ENCODE measurements at regions not wholly inside any gene's neighbourhood (a gene's known extent, or its start where the extent isn't known, plus 50 kb on each side); places are given as distances from the start of the nearest gene placed in this dataset.

- TF ChIP-seq POLR2A (IDR thresholded peaks at IDR 0.05) (no peak), CTCF (IDR thresholded peaks at IDR 0.05) (no peak)
Measured at GRCh38 chr10:131625041-131625440, 275.8 kb upstream of the PPP2R2D start.

Data from uterus (tissue), 2 donors.